ENCODE measurements at regions not wholly inside any gene's neighbourhood (a gene's known extent, or its start where the extent isn't known, plus 50 kb on each side); places are given as distances from the start of the nearest gene placed in this dataset.

DNA sequence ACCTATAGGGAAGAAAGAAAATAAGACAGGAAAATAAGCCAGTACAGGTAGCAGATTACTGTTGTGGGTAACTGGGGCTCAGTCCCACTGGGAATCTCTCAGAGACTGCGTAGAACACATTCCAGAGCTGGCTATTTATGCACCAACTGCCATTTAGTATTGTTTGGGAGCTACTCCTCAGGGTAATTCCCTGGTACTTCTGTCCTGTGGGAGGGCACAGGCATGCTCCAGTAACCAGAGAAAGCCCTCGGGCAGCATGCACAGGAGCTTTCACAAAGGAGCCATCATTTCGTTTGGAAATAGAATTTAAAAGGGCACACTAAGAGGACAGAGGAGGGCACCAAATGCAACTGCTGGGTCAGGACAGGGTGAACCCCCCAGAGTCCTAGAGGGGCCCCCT lies 148.0 kb upstream of the LRFN2 start (continued):
- TF ChIP-seq, protein P1, sequence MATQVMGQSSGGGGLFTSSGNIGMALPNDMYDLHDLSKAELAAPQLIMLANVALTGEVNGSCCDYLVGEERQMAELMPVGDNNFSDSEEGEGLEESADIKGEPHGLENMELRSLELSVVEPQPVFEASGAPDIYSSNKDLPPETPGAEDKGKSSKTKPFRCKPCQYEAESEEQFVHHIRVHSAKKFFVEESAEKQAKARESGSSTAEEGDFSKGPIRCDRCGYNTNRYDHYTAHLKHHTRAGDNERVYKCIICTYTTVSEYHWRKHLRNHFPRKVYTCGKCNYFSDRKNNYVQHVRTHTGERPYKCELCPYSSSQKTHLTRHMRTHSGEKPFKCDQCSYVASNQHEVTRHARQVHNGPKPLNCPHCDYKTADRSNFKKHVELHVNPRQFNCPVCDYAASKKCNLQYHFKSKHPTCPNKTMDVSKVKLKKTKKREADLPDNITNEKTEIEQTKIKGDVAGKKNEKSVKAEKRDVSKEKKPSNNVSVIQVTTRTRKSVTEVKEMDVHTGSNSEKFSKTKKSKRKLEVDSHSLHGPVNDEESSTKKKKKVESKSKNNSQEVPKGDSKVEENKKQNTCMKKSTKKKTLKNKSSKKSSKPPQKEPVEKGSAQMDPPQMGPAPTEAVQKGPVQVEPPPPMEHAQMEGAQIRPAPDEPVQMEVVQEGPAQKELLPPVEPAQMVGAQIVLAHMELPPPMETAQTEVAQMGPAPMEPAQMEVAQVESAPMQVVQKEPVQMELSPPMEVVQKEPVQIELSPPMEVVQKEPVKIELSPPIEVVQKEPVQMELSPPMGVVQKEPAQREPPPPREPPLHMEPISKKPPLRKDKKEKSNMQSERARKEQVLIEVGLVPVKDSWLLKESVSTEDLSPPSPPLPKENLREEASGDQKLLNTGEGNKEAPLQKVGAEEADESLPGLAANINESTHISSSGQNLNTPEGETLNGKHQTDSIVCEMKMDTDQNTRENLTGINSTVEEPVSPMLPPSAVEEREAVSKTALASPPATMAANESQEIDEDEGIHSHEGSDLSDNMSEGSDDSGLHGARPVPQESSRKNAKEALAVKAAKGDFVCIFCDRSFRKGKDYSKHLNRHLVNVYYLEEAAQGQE (IDR thresholded peaks at IDR 0.05; ENCODE audit: low read depth), result no peak
- TF ChIP-seq SIN3A (IDR thresholded peaks at IDR 0.05; ENCODE audit: low read depth) (no peak), ELF1 (IDR thresholded peaks at IDR 0.05; ENCODE audit: borderline replicate concordance, low read depth) (no peak), YY1 (IDR thresholded peaks at IDR 0.05; ENCODE audit: extremely low read depth, insufficient replicate concordance, low read depth, low read length) (no peak), TCF7L2 (IDR thresholded peaks at IDR 0.05; ENCODE audit: borderline replicate concordance, extremely low read depth, insufficient read depth, insufficient read length) (no peak), ZNF274 (IDR thresholded peaks at IDR 0.05; ENCODE audit: low read depth, low read length) (no peak), EZH2 (IDR thresholded peaks at IDR 0.05) (no peak), EZH2phosphoT487 (IDR thresholded peaks at IDR 0.05; ENCODE audit: borderline replicate concordance) (no peak), EGR1 (IDR thresholded peaks at IDR 0.05; ENCODE audit: low read depth) (no peak), CBX3 (IDR thresholded peaks at IDR 0.05; ENCODE audit: low read depth) (no peak)
- TF ChIP-seq, protein P2, sequence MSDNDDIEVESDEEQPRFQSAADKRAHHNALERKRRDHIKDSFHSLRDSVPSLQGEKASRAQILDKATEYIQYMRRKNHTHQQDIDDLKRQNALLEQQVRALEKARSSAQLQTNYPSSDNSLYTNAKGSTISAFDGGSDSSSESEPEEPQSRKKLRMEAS (IDR thresholded peaks at IDR 0.05), result no peak

DNA sequence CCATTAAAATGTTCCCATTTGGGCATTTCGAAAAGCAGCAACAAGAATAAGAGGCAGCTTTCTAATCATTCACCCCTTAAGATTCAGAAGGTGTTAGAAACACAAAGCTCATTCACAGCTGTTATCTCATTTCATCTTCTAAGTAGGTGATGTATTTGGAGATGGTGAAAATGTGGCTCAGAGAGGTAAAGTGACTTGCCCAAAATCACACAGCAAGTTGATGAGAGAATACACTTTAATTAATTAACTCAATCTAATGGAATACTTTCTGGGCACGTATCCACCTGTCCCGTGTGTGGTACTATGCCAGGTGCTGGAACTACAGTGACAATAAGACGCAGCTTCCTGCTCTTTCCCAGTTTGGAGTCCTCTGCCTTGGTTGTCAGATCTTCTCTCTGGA lies 147.4 kb upstream of the LRFN2 start:
- Histone ChIP-seq H3K79me2 (ENCODE audit: insufficient read depth, low read length) (no peaks in the 10 kb centered on the region), H2AFZ (ENCODE audit: low read depth, low read length, poor library complexity, severe bottlenecking) (no peak overlapping the region), H4K20me1 (ENCODE audit: insufficient read depth) (no peaks in the 10 kb centered on the region), H3K4me1 (ENCODE audit: control insufficient read depth in 1 of 2, insufficient read depth in 2 of 2, low read length in 2 of 2) (no peaks in the 10 kb centered on the region), H3K4me3 (replicated peaks in 1 of 2; ENCODE audit: low read depth in 1 of 2, low read length in 2 of 2) (no peak overlapping the region), H3K9ac (ENCODE audit: low read length) (no peak overlapping the region), H3K27ac (ENCODE audit: low read depth, low read length) (no peak overlapping the region), H3K27me3 (ENCODE audit: insufficient read depth, low read length) (peaks cover 43% of the 10 kb centered on the region), H3K9me2 (ENCODE audit: insufficient read depth) (no peaks in the 10 kb centered on the region), H3K4me2 (ENCODE audit: low read length) (no peak overlapping the region), H3K9me3 (ENCODE audit: control insufficient read depth in 1 of 2, insufficient read depth in 1 of 2, low read depth in 1 of 2, low read length in 2 of 2) (no peaks in the 10 kb centered on the region), H3K36me3 (ENCODE audit: control insufficient read depth in 1 of 2, insufficient read depth in 2 of 2, low read length in 2 of 2) (no peaks in the 10 kb centered on the region)
- POLR2A ChIA-PET, result no interaction called here
- DNase-seq (ENCODE audit: low read depth, low spot score) (no peak), ATAC-seq (no peak)
- no TSS peak for BruUV-seq (replicated peaks)
- CTCF ChIA-PET, result no interaction called here
- intact Hi-C loops (cut with micrococcal nuclease), result no loop called here
- RAD21 ChIA-PET (ENCODE audit: low non-redundant PET in 1 of 2, low total read pairs in 2 of 2, uncharacterized antibody in 2 of 2, unreplicated experiment in 2 of 2), result no interaction called here
- no peak for TF ChIP-seq FOSL1 (IDR thresholded peaks at IDR 0.05; ENCODE audit: low read depth)
- TF ChIP-seq, protein P3, sequence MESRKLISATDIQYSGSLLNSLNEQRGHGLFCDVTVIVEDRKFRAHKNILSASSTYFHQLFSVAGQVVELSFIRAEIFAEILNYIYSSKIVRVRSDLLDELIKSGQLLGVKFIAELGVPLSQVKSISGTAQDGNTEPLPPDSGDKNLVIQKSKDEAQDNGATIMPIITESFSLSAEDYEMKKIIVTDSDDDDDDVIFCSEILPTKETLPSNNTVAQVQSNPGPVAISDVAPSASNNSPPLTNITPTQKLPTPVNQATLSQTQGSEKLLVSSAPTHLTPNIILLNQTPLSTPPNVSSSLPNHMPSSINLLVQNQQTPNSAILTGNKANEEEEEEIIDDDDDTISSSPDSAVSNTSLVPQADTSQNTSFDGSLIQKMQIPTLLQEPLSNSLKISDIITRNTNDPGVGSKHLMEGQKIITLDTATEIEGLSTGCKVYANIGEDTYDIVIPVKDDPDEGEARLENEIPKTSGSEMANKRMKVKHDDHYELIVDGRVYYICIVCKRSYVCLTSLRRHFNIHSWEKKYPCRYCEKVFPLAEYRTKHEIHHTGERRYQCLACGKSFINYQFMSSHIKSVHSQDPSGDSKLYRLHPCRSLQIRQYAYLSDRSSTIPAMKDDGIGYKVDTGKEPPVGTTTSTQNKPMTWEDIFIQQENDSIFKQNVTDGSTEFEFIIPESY (IDR thresholded peaks at IDR 0.05; ENCODE audit: extremely low read depth, insufficient replicate concordance, low read length), result no peak
- TF ChIP-seq POLR2AphosphoS5 (IDR thresholded peaks at IDR 0.05; ENCODE audit: low read depth, low read length), result no peak
- no peak for TF ChIP-seq CEBPB (IDR thresholded peaks at IDR 0.05; ENCODE audit: low read depth)
- TF ChIP-seq, protein P2 (IDR thresholded peaks at IDR 0.05), result no peak
- TF ChIP-seq, protein P4, sequence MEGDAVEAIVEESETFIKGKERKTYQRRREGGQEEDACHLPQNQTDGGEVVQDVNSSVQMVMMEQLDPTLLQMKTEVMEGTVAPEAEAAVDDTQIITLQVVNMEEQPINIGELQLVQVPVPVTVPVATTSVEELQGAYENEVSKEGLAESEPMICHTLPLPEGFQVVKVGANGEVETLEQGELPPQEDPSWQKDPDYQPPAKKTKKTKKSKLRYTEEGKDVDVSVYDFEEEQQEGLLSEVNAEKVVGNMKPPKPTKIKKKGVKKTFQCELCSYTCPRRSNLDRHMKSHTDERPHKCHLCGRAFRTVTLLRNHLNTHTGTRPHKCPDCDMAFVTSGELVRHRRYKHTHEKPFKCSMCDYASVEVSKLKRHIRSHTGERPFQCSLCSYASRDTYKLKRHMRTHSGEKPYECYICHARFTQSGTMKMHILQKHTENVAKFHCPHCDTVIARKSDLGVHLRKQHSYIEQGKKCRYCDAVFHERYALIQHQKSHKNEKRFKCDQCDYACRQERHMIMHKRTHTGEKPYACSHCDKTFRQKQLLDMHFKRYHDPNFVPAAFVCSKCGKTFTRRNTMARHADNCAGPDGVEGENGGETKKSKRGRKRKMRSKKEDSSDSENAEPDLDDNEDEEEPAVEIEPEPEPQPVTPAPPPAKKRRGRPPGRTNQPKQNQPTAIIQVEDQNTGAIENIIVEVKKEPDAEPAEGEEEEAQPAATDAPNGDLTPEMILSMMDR (IDR thresholded peaks at IDR 0.05 in 2 of 3, conservative IDR thresholded peaks at IDR 0.05 in 1 of 3; ENCODE audit: borderline replicate concordance in 1 of 3, insufficient read depth in 1 of 3, low read depth in 2 of 3, low read length in 2 of 3), result no peak
- TF ChIP-seq, protein P5, sequence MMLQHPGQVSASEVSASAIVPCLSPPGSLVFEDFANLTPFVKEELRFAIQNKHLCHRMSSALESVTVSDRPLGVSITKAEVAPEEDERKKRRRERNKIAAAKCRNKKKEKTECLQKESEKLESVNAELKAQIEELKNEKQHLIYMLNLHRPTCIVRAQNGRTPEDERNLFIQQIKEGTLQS (IDR thresholded peaks at IDR 0.05), result no peak
- TF ChIP-seq JUND (IDR thresholded peaks at IDR 0.05), result no peak
- TF ChIP-seq EZH2phosphoT487 (IDR thresholded peaks at IDR 0.05; ENCODE audit: borderline replicate concordance), result no peak
- TF ChIP-seq ZFX (IDR thresholded peaks at IDR 0.05), result no peak

Data from HCT116 (cell line).